Immature natural killer cell (primary cell): ENCODE measurements at regions not wholly inside any gene's neighbourhood (a gene's known extent, or its start where the extent isn't known, plus 50 kb on each side); places are given as distances from the start of the nearest gene placed in this dataset.
"Not testable (repeated sequence)": the region's sequence is repeated elsewhere in the genome, so short reads cannot be mapped to it uniquely, and the experiment has no call there.

ENCODE experiments used
- DNase-seq, 3 donors: peaks; one replicate each; pipeline ENCODE4 v3.0.0; 2022; ENCODE audit warnings: mixed read lengths in 1 of 3
- H3K27ac Mint-ChIP-seq, 6 donors: one replicate each; pipeline ENCODE4 v1.8.0; 2020; ENCODE audit warnings: mixed read lengths in 6 of 6, mild to moderate bottlenecking in 5 of 6, inconsistent platforms in 4 of 6, moderate library complexity in 3 of 6
- H3K27me3 Mint-ChIP-seq, 3 donors: one replicate each; pipeline ENCODE4 v1.8.0; 2020 to 2021; ENCODE audit warnings: low read depth in 3 of 3, mild to moderate bottlenecking in 3 of 3, mixed read lengths in 3 of 3, moderate library complexity in 3 of 3, inconsistent platforms in 1 of 3
- H3K36me3 Mint-ChIP-seq, 3 donors: one replicate each; pipeline ENCODE4 v1.8.0; 2020; ENCODE audit warnings: mixed read lengths in 3 of 3, inconsistent platforms in 2 of 3, mild to moderate bottlenecking in 2 of 3
- H3K4me1 Mint-ChIP-seq, 2 donors: one replicate each; pipeline ENCODE4 v1.8.0; 2020; ENCODE audit warnings: inconsistent platforms in 2 of 2, mild to moderate bottlenecking in 2 of 2, mixed read lengths in 2 of 2, moderate library complexity in 1 of 2
- H3K4me3 Mint-ChIP-seq, 5 donors: one replicate each; pipeline ENCODE4 v1.8.0; 2020; ENCODE audit warnings: mild to moderate bottlenecking in 5 of 5, mixed read lengths in 5 of 5, inconsistent platforms in 3 of 5, moderate library complexity in 3 of 5
- H3K9me3 Mint-ChIP-seq, 6 donors: one replicate each; pipeline ENCODE4 v1.8.0; 2020; ENCODE audit warnings: mild to moderate bottlenecking in 6 of 6, mixed read lengths in 6 of 6, inconsistent platforms in 4 of 6, moderate library complexity in 3 of 6

DNA sequence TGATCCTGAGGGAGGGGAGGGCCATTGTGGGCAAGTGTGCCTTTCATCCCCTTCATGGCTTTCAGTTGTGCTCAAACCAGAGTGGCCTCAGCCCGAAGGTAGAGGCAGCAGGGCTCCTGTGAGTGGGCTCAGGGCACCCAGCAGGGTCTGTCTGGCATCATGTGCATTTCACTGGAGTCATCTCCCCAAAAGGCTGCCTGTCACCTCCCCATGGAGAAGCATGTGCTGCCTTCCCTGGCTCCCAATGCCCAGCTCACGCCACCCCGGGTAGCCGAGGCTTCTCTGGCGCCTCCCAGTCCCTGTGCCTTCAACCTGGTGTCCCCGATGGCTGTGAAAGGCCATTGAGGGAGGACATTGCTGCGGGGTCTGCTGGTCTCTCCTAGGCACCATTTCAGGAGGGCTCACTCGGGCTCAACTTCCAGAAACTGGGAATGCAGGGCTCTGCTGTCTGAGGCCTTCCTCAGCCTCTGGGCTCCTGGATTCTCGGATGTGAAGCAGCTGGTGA is 213.9 kb downstream of the BANP start:
- not testable (repeated sequence) for H3K27me3 Mint-ChIP-seq, H3K36me3 Mint-ChIP-seq, H3K9me3 Mint-ChIP-seq, H3K27ac Mint-ChIP-seq, H3K4me1 Mint-ChIP-seq, DNase-seq, H3K4me3 Mint-ChIP-seq

DNA sequence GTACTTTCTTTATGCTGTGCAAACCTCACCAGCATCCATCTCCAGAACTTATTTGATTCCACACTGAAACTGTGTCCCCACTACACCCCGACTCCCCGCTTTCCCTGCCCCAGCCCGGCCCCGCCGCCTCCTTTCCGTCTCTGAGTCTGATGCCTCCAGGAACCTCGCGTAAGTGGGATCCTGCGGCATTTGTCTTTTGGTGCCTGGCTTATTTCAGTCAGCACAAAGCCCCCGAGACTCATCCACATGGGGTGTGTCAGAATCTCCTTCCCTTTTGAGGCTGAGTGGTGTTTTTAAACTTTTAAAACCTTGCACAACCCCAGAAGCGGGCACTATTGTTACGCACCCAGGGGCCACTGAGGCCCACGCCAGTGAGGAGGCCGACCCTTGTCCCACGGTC is 214.4 kb downstream of the BANP start:
- H3K36me3 Mint-ChIP-seq, H3K4me3 Mint-ChIP-seq, H3K27ac Mint-ChIP-seq, H3K27me3 Mint-ChIP-seq, H3K4me1 Mint-ChIP-seq, H3K9me3 Mint-ChIP-seq, DNase-seq: not testable (repeated sequence)

GRCh38 chr16:88166209-88166773 is 215.1 kb downstream of the BANP start:
- not testable (repeated sequence) for H3K27ac Mint-ChIP-seq, H3K4me1 Mint-ChIP-seq, H3K27me3 Mint-ChIP-seq, DNase-seq, H3K9me3 Mint-ChIP-seq, H3K4me3 Mint-ChIP-seq, H3K36me3 Mint-ChIP-seq

GRCh38 chr16:88167798-88168556 is 214.8 kb upstream of the ZNF469 start:
- not testable (repeated sequence) for H3K4me1 Mint-ChIP-seq, H3K36me3 Mint-ChIP-seq, H3K27me3 Mint-ChIP-seq, H3K4me3 Mint-ChIP-seq, DNase-seq, H3K27ac Mint-ChIP-seq, H3K9me3 Mint-ChIP-seq

DNA sequence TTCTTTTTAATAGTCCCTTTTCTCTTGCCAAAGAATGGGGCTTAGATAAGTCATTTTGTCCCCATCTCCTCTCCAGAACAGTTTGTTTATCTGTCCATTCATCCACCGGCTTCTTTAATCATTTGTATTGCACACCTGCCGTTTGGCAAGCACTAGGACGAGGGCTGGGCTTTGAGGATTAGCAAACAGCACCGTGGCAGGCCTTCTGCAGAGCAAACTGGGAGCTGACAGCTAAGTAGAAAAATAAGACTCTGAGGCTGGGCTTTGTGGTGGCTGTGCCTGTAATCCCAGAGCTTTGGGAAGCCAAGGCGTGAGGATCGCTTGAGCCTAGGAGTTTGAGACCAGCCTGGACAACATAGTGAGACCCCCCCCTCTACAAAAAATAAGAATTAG is 214.2 kb upstream of the ZNF469 start:
- not testable (repeated sequence) for H3K36me3 Mint-ChIP-seq, H3K27ac Mint-ChIP-seq, DNase-seq, H3K4me3 Mint-ChIP-seq, H3K27me3 Mint-ChIP-seq, H3K4me1 Mint-ChIP-seq, H3K9me3 Mint-ChIP-seq

DNA sequence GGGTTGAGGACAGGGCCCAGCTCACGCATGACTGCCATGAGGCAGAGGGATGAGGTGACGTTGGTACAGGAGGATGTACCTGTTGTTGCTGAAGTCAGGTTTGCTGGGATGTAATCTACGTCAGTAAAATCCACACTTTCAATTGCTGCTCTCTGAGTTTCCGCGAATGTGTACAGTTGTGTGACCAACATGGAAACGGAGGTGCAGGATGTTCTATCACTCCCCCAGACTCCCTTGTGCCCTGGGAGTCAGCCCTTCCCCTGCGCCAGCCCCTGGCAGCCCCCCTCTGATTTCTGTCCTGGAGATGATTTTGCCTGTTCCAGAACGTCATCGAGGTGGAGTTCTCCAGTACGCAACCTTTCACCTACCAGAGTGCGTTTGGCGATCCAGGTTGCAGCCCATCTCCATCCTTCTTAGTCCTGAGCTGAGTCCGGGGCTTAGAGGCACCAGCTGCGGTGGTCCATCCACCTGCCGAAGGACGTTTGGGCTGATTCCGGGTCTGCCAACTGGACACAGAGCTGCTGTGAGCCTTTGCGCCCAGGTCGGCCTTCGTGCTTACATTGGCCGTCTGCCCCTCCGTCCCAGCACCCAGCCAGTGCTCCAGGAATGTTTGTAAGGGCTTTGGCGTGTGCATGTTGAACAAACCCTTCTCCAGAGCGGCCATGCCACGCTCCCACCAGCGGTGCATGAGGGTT is 213.5 kb upstream of the ZNF469 start:
- H3K4me1 Mint-ChIP-seq, H3K9me3 Mint-ChIP-seq, DNase-seq, H3K27ac Mint-ChIP-seq, H3K27me3 Mint-ChIP-seq, H3K36me3 Mint-ChIP-seq, H3K4me3 Mint-ChIP-seq: not testable (repeated sequence)

DNA sequence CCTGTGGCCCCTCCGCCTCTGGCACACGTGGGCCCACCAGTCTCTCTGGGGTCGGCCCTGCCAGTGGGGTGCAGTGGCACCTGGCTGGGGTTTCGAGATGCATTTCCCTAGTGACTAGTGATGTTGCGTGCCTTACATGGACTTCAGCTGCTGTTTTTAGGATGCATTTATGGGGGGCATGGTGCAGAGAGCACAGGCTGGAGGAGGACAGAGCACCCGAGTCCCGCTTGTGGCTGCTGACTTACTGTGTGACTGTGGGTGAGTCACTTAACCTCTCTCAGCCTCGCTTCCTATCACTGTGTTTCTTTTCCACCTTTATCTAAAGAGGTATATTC is 213.0 kb upstream of the ZNF469 start:
- not testable (repeated sequence) for H3K36me3 Mint-ChIP-seq, H3K27me3 Mint-ChIP-seq, H3K4me1 Mint-ChIP-seq, H3K9me3 Mint-ChIP-seq, DNase-seq, H3K4me3 Mint-ChIP-seq
- peak overlapping the region in 1 of 6 donors; percentile 53 for H3K27ac Mint-ChIP-seq

DNA sequence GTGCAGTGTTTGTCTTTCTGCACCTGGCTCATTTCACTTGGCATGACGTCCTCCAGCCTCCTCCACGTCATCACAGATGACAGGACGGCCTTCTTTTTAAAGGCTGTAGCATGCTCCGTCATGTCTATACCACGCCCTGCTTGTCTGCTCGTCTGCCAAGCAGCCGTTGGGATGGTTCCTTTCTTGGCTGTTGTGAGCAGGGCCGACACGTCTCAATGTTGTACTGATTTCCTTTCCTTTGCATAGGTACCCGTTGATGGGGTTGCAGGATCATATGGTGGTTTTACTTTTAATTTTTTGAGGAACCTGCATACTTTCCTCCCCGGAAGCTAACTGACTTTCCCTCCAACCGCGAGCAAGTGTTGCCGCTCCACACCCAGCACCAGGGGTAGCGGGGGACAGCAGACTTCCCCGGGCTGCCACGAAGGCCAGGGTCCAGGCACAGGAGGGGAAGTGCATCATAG is 212.2 kb upstream of the ZNF469 start:
- Mint-ChIP-seq H3K27ac (peak overlapping the region in 2 of 6 donors; percentile 4 to 53), H3K4me1 (peaks cover 5 to 7% of the 10 kb centered on the region in 2 donors), H3K27me3 (peaks cover 0 to 5% (median 2%) of the 10 kb centered on the region in 3 donors), H3K9me3 (peaks cover 0 to 2% (median 0%) of the 10 kb centered on the region in 6 donors), H3K36me3 (peaks cover 0 to 5% (median 0%) of the 10 kb centered on the region in 3 donors), H3K4me3 (peak overlapping the region in 1 of 5 donors; percentile 46)
- DNase-seq, result no peak

GRCh38 chr16:88171126-88171525 is 211.6 kb upstream of the ZNF469 start:
- not testable (repeated sequence) for H3K36me3 Mint-ChIP-seq, H3K9me3 Mint-ChIP-seq, H3K4me1 Mint-ChIP-seq, H3K27ac Mint-ChIP-seq, DNase-seq, H3K27me3 Mint-ChIP-seq, H3K4me3 Mint-ChIP-seq

- H3K4me1 Mint-ChIP-seq, H3K9me3 Mint-ChIP-seq, H3K27ac Mint-ChIP-seq, H3K4me3 Mint-ChIP-seq, DNase-seq, H3K36me3 Mint-ChIP-seq, H3K27me3 Mint-ChIP-seq: not testable (repeated sequence)
These were observed 206.6 kb upstream of the ZNF469 start for GRCh38 chr16:88176184-88176583.

DNA sequence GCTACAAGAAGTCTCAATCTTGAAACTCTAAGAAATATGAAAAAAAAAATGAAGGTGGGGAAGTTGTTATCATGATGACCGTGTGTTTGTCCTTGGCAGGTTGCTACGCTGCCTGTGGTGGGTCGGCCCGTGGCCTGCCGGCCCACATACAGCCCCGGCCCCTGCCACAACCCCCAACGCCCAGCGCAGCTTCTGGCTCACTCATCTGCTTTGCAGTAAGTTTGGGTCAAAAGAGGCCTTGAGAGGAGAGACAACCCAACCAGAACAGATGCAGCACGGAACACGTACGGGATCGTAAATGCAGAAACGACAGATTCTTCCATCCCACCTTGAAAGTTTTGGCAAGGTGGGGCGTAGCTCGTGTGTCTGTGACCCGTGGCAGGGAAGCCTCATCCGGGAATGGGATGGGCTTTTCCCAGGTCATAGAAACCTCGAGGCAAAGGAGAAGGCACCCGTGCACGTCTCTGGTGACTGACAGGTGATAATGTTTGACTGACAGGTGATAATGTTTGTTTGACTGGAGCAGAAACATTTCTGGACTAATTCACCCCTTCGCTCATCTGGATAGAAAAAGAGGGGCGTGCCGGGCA is 206.1 kb upstream of the ZNF469 start:
- H3K9me3 Mint-ChIP-seq, H3K36me3 Mint-ChIP-seq, DNase-seq, H3K27ac Mint-ChIP-seq, H3K4me1 Mint-ChIP-seq, H3K4me3 Mint-ChIP-seq, H3K27me3 Mint-ChIP-seq: not testable (repeated sequence)

DNA sequence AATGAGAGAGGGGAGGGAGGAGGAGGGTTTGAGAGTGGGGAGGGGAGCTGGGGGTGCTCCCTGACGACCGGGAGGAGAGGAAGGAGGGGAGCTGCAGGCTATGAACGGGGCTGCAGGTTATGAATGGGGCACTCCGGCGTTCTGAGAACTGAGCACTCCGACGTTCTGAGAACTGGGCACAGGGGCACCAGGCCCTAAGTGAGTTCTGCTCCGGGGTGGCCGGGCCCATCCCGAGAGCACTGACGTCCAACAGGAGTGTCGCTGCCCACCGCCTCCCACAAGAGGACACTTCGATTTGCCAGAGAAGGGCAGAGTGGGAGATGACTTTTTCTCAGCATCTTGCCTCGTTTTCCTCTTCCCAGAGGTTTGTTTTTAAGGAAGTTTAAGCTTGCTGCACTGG is 204.5 kb upstream of the ZNF469 start:
- not testable (repeated sequence) for H3K36me3 Mint-ChIP-seq, H3K27ac Mint-ChIP-seq, DNase-seq, H3K27me3 Mint-ChIP-seq, H3K9me3 Mint-ChIP-seq, H3K4me3 Mint-ChIP-seq, H3K4me1 Mint-ChIP-seq

- not testable (repeated sequence) for H3K27me3 Mint-ChIP-seq, H3K4me3 Mint-ChIP-seq, H3K4me1 Mint-ChIP-seq, H3K27ac Mint-ChIP-seq, DNase-seq, H3K36me3 Mint-ChIP-seq, H3K9me3 Mint-ChIP-seq
These were observed 203.9 kb upstream of the ZNF469 start for GRCh38 chr16:88178896-88179295.
